Ascending aorta (tissue), 2 donors: ENCODE measurements at regions not wholly inside any gene's neighbourhood (a gene's known extent, or its start where the extent isn't known, plus 50 kb on each side); places are given as distances from the start of the nearest gene placed in this dataset.

Experiments used
- DNase-seq, 2 donors: peaks; one replicate each; pipeline ENCODE4 v3.0.0-alpha.2; 2019; ENCODE audit warnings: low spot score in 2 of 2
- H3K27ac ChIP-seq, 2 donors: fragments of 200-600 bp; sonication (generic); one replicate each; pipeline ENCODE4 v1.5.1; 2016 to 2017; ENCODE audit warnings: mild to moderate bottlenecking in 1 of 2
- H3K27me3 ChIP-seq: fragments of 200-600 bp; sonication (generic); one replicate; pipeline ENCODE4 v1.5.1; 2017
- H3K36me3 ChIP-seq, 2 donors: fragments of 200-600 bp; sonication (generic); one replicate each; pipeline ENCODE4 v1.5.1; 2016
- H3K4me1 ChIP-seq, 2 donors: fragments of 200-600 bp; sonication (generic); one replicate each; pipeline ENCODE4 v1.5.1; 2016 to 2017; ENCODE audit warnings: mild to moderate bottlenecking in 1 of 2
- H3K4me3 ChIP-seq, 2 donors: fragments of 200-600 bp; sonication (generic); one replicate each; pipeline ENCODE4 v1.5.1; 2016 to 2017; ENCODE audit warnings: mild to moderate bottlenecking in 1 of 2
- H3K9me3 ChIP-seq, 2 donors: fragments of 200-600 bp; sonication (generic); one replicate each; pipeline ENCODE4 v1.5.1; 2016
- intact Hi-C: fragments of 100-400 bp; cut with DNase I; formaldehyde crosslinking; loops from one replicate; pipeline ENCODE4 v1.15.1; 2023
- TF ChIP-seq, protein P1 (sequence below), 3 experiments: fragments of 200-600 bp in 2 of 3; fragments of 450-650 bp in 1 of 3; sonication (generic) in 2 of 3; IDR thresholded peaks; one replicate each; pipeline ENCODE4 v1.5.1; 2016 to 2019; ENCODE audit warnings: antibody characterized with exemption in 3 of 3, mild to moderate bottlenecking in 1 of 3, moderate library complexity in 1 of 3

DNA sequence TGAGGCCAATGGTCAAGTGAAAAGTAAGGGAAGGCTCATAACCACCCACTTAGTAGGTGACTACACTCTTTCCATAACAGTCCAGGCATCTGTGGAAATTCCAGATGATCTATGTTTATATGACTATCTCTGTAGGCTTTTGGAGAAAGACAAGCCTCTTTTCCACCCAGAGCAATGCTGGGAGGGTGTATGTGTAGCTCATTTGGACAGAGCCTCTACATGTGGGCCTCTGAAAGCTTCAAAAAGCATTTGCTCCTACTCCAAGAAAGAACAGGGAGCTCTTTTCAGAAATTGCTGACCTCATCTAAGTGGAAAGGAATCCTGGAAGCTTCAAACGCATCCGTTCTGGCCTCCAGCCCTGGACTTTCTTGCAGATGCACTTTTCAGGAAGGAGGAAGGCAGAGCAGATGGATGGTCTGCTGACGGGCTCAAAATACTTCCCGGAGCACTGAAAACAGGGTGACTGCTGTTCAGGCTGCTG lies 308.7 kb downstream of the LRATD1 start:
- Histone ChIP-seq H3K27me3 (no peaks in the 10 kb centered on the region), H3K9me3 (peaks cover 3 to 11% of the 10 kb centered on the region in 2 donors), H3K36me3 (no peaks in the 10 kb centered on the region), H3K4me3 (no peak overlapping the region), H3K4me1 (no peaks in the 10 kb centered on the region), H3K27ac (no peak overlapping the region)
- TF ChIP-seq, protein P1, sequence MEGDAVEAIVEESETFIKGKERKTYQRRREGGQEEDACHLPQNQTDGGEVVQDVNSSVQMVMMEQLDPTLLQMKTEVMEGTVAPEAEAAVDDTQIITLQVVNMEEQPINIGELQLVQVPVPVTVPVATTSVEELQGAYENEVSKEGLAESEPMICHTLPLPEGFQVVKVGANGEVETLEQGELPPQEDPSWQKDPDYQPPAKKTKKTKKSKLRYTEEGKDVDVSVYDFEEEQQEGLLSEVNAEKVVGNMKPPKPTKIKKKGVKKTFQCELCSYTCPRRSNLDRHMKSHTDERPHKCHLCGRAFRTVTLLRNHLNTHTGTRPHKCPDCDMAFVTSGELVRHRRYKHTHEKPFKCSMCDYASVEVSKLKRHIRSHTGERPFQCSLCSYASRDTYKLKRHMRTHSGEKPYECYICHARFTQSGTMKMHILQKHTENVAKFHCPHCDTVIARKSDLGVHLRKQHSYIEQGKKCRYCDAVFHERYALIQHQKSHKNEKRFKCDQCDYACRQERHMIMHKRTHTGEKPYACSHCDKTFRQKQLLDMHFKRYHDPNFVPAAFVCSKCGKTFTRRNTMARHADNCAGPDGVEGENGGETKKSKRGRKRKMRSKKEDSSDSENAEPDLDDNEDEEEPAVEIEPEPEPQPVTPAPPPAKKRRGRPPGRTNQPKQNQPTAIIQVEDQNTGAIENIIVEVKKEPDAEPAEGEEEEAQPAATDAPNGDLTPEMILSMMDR (IDR thresholded peaks at IDR 0.05): no peak
- intact Hi-C loops: no loop called here
- no peak for DNase-seq

DNA sequence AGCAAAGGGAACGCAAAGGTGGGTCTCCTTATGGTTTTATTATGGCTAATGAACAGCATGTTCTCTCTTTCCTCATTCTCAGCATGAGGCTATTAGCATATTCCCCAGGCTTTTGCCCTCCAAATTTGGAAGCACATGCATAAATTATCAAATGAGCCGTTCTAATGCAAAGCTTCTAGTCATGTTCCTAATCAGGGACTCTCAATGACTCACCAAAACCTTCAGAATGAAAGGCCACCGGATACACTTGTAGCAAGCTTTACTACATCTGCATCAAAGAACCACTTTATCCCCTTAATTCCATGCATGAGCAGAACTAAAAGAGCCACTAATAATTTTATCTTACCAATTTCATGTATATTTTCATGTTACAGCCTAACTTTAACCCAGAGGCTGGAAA lies 310.5 kb downstream of the LRATD1 start:
- Histone ChIP-seq H3K36me3 (no peaks in the 10 kb centered on the region), H3K9me3 (peaks cover 0 to 5% of the 10 kb centered on the region in 2 donors), H3K27me3 (no peaks in the 10 kb centered on the region), H3K4me3 (no peak overlapping the region), H3K27ac (no peak overlapping the region), H3K4me1 (no peaks in the 10 kb centered on the region)
- intact Hi-C loops: no loop called here
- no peak for DNase-seq
- TF ChIP-seq, protein P1 (IDR thresholded peaks at IDR 0.05): no peak

DNA sequence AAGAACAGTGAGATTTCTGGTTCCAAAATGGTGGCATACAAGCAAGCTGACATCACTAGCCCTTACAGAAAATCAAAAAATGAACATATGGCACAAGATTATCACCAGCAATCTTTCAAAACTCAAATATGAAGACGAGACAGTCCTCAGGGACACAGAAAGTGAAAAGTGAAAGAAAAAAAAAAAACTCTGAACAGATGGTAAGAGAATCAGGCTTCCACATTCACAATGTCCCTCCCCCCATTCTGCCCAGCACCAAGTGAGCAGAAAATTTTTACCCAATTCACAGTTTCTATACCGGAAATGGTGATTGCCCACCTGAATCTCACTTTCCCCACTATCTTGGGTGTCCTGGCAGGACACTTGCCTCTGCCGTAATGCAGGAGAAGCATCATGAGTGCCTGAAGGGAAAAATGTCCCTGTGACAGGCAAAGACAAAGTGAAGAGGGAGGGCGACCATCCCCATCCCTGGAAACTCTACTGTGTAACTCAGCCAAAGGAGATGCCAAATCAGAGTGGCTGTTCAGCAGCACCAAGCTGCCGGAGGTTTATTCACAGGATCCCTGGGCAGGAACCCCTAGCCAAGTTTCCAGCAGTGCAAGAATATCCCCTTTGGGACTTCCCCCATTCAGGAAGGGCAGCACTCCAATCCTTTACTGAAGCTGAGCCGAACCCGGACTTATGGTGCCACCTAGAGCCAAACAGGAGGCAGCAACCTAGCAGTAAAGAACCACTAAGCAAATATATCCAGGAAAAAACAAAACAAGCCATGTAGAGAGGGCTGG lies 312.2 kb downstream of the LRATD1 start:
- intact Hi-C loops: no loop called here
- Histone ChIP-seq H3K27ac (no peak overlapping the region), H3K9me3 (peaks cover 0 to 5% of the 10 kb centered on the region in 2 donors), H3K27me3 (no peaks in the 10 kb centered on the region), H3K4me3 (no peak overlapping the region), H3K4me1 (no peaks in the 10 kb centered on the region), H3K36me3 (no peaks in the 10 kb centered on the region)
- no peak for DNase-seq
- TF ChIP-seq, protein P1 (IDR thresholded peaks at IDR 0.05): no peak

DNA sequence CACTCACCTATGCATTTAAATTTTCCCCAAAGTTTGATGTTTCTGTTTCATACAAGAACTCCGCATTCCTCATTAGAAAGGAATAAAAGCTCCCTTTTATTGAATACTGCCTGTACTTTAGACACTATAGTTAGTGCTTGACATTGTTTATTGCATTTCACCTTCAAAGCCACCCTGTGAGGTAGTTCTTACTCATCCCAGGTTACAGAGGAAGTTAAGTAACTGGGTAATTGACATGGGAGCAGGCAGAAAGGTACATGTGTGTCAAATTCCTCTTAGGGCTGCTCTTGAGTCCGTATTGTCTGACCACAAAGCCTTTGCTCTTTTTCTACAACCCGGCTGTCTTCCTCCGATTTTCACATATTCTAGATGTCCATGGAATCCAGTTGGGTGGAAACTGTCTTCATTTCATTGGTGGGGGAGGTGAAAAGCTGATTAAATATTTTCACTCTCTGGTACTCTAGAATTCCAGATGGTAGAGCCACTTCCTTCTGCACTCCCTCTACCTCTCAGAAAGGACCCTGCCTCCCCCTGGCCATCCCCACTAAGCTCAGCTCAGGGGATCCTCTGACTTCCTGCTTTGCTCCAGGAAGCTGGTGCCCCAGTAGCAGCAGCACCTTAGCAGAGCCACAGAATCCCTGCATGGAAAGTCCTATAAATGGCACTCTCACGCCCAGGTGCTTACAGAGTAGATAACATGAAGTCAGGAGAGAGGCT lies 319.2 kb downstream of the LRATD1 start:
- no peak overlapping the region for H3K27ac ChIP-seq
- no peaks in the 10 kb centered on the region for H3K36me3 ChIP-seq
- no peak for DNase-seq
- TF ChIP-seq, protein P1 (IDR thresholded peaks at IDR 0.05): no peak
- no peak overlapping the region for H3K4me3 ChIP-seq
- intact Hi-C loops: no loop called here
- no peaks in the 10 kb centered on the region for H3K27me3 ChIP-seq
- no peaks in the 10 kb centered on the region for H3K4me1 ChIP-seq
- H3K9me3 ChIP-seq: no peaks in the 10 kb centered on the region

DNA sequence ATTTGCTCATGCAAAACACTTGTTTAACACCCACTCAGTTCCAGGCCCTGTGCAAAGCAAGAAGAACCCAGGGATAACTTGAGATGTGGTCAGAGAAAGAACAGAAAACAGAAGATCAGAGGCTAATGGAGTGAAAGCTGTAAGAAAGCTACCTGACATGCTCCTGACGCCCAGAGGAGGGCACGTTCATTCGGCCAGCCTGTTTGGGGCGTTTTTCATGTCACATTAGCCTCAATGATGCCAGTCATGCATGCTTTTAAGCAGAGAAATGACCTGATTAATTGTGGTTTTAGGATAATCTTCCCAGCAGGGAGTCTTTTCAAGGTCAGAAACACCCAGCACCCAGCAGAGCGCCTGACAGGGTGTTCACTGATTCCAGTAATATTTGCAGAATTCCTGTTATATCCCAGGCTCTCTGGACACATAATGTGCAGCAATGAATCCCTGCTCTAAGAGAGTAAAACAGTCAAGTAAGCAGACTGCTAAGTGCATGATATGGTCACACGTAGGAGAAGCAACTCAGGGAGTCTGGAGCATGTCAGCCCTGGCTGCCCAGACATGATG lies 320.0 kb downstream of the LRATD1 start:
- H3K4me3 ChIP-seq: no peak overlapping the region
- H3K9me3 ChIP-seq: no peaks in the 10 kb centered on the region
- H3K36me3 ChIP-seq: no peaks in the 10 kb centered on the region
- TF ChIP-seq, protein P1 (IDR thresholded peaks at IDR 0.05): no peak
- H3K27me3 ChIP-seq: no peaks in the 10 kb centered on the region
- DNase-seq: no peak
- intact Hi-C loops: no loop called here
- no peaks in the 10 kb centered on the region for H3K4me1 ChIP-seq
- H3K27ac ChIP-seq: no peak overlapping the region
